H9 (cell line): ENCODE measurements at regions not wholly inside any gene's neighbourhood (a gene's known extent, or its start where the extent isn't known, plus 50 kb on each side); places are given as distances from the start of the nearest gene placed in this dataset.

Source experiments
- DNase-seq: peaks from one replicate; pipeline ENCODE4 v3.0.0-alpha.2; 2017
- H2AFZ ChIP-seq: one replicate; pipeline ENCODE4 v1.6.1; 2013; ENCODE audit warnings: mild to moderate bottlenecking, low read length, control low read depth, moderate library complexity
- H2AK5ac ChIP-seq: 2 replicates; pipeline ENCODE4 v1.6.1; 2013; ENCODE audit warnings: low read length, control low read depth, mixed read lengths; ENCODE audit not compliant: insufficient read length
- H2BK120ac ChIP-seq: one replicate; pipeline ENCODE4 v1.6.1; 2013; ENCODE audit warnings: low read depth, mild to moderate bottlenecking, low read length, control low read depth, inconsistent platforms; ENCODE audit not compliant: poor library complexity, severe bottlenecking
- H2BK12ac ChIP-seq: 2 replicates; pipeline ENCODE4 v1.6.1; 2013; ENCODE audit warnings: low read length, control low read depth, mixed read lengths, low read depth; ENCODE audit not compliant: insufficient read length
- H2BK15ac ChIP-seq: 2 replicates; pipeline ENCODE4 v1.6.1; 2013; ENCODE audit warnings: low read depth, low read length, control low read depth
- H2BK20ac ChIP-seq: one replicate; pipeline ENCODE4 v1.6.1; 2013; ENCODE audit warnings: low read depth, mild to moderate bottlenecking, low read length, control low read depth, inconsistent platforms; ENCODE audit not compliant: poor library complexity, severe bottlenecking
- H2BK5ac ChIP-seq: 2 replicates; pipeline ENCODE4 v1.6.1; 2013; ENCODE audit warnings: low read length, control low read depth, mixed read lengths; ENCODE audit not compliant: insufficient read length
- H3K14ac ChIP-seq: 2 replicates; pipeline ENCODE4 v1.6.1; 2013; ENCODE audit warnings: low read length, control low read depth; ENCODE audit not compliant: insufficient read depth
- H3K18ac ChIP-seq: 2 replicates; pipeline ENCODE4 v1.6.1; 2013; ENCODE audit warnings: low read depth, mild to moderate bottlenecking, mixed read lengths, low read length, control low read depth; ENCODE audit not compliant: insufficient read length
- H3K23ac ChIP-seq: 2 replicates; pipeline ENCODE4 v1.6.1; 2013; ENCODE audit warnings: low read length, control low read depth, mixed read lengths, low read depth; ENCODE audit not compliant: insufficient read length
- H3K23me2 ChIP-seq: 2 replicates; pipeline ENCODE4 v1.6.1; 2013; ENCODE audit warnings: low read depth, mild to moderate bottlenecking, mixed read lengths, low read length, control low read depth; ENCODE audit not compliant: insufficient read length, poor library complexity, severe bottlenecking
- H3K27ac ChIP-seq: 2 replicates; pipeline ENCODE4 v1.5.1; 2013; ENCODE audit warnings: low read length, control low read depth, mixed read lengths, low read depth; ENCODE audit not compliant: insufficient read length
- H3K27me3 ChIP-seq: 2 replicates; pipeline ENCODE4 v1.6.1; 2013; ENCODE audit warnings: low read length, control low read depth, inconsistent platforms; ENCODE audit not compliant: insufficient read depth
- H3K4ac ChIP-seq: 2 replicates; pipeline ENCODE4 v1.6.1; 2013; ENCODE audit warnings: low read depth, mild to moderate bottlenecking, control low read depth, inconsistent platforms, low read length, moderate library complexity
- H3K4me1 ChIP-seq: 2 replicates; pipeline ENCODE4 v1.6.1; 2013; ENCODE audit warnings: low read length, control low read depth, inconsistent platforms; ENCODE audit not compliant: insufficient read depth
- H3K4me2 ChIP-seq: 2 replicates; pipeline ENCODE4 v1.6.1; 2013; ENCODE audit warnings: low read length, control low read depth, mixed read lengths; ENCODE audit not compliant: insufficient read length, insufficient read depth
- H3K56ac ChIP-seq: 2 replicates; pipeline ENCODE4 v1.6.1; 2013; ENCODE audit warnings: low read depth, mild to moderate bottlenecking, mixed read lengths, low read length, control low read depth; ENCODE audit not compliant: insufficient read length
- H3K79me1 ChIP-seq: 2 replicates; pipeline ENCODE4 v1.6.1; 2013; ENCODE audit warnings: low read depth, mild to moderate bottlenecking, moderate library complexity, low read length, control low read depth, inconsistent platforms; ENCODE audit not compliant: insufficient read depth, poor library complexity, severe bottlenecking
- H3K79me2 ChIP-seq: 2 replicates; pipeline ENCODE4 v1.6.1; 2013; ENCODE audit warnings: low read length, control low read depth, inconsistent platforms; ENCODE audit not compliant: insufficient read depth
- H3K9ac ChIP-seq: 2 replicates; pipeline ENCODE4 v1.6.1; 2013; ENCODE audit warnings: low read length, control low read depth, mixed read lengths; ENCODE audit not compliant: insufficient read length; ENCODE audit errors: extremely low read depth
- H3K9me3 ChIP-seq: one replicate; pipeline ENCODE4 v1.6.1; 2013; ENCODE audit warnings: low read depth, low read length, inconsistent platforms; ENCODE audit not compliant: control insufficient read depth
- H3T11ph ChIP-seq: one replicate; pipeline ENCODE4 v1.6.1; 2013; ENCODE audit warnings: mild to moderate bottlenecking, low read length, control low read depth, inconsistent platforms
- H4K20me1 ChIP-seq: one replicate; pipeline ENCODE4 v1.6.1; 2013; ENCODE audit not compliant: control insufficient read depth, insufficient read length, insufficient read depth
- H4K5ac ChIP-seq: 2 replicates; pipeline ENCODE4 v1.6.1; 2013; ENCODE audit warnings: low read depth, mild to moderate bottlenecking, mixed read lengths, low read length, control low read depth; ENCODE audit not compliant: insufficient read length
- H4K8ac ChIP-seq: replicated peaks from 2 replicates; pipeline ENCODE4 v1.6.1; 2013; ENCODE audit warnings: low read length, control low read depth, mixed read lengths, low read depth; ENCODE audit not compliant: insufficient read length
- H4K91ac ChIP-seq: 2 replicates; pipeline ENCODE4 v1.6.1; 2013; ENCODE audit warnings: low read depth, mild to moderate bottlenecking, moderate library complexity, mixed read lengths, low read length, control low read depth; ENCODE audit not compliant: insufficient read length
- H3K27ac Mint-ChIP-seq, 3 experiments: 2 replicates in 2 of 3; 3 replicates in 1 of 3; pipeline ENCODE4 v1.8.0; 2020 to 2021; ENCODE audit warnings: mixed read lengths in 3 of 3, mild to moderate bottlenecking in 1 of 3, moderate library complexity in 1 of 3
- H3K27me3 Mint-ChIP-seq: 2 replicates; pipeline ENCODE4 v1.8.0; 2021; ENCODE audit warnings: low read depth, mild to moderate bottlenecking, moderate library complexity, mixed read lengths
- H3K36me3 Mint-ChIP-seq, 3 experiments: 2 replicates in 2 of 3; 3 replicates in 1 of 3; pipeline ENCODE4 v1.8.0; 2020 to 2021; ENCODE audit warnings: low read depth in 3 of 3, mixed read lengths in 3 of 3; ENCODE audit not compliant: insufficient read depth in 1 of 3
- H3K4me1 Mint-ChIP-seq, 2 experiments: 2 replicates each; pipeline ENCODE4 v1.8.0; 2020; ENCODE audit warnings: mixed read lengths in 2 of 2
- H3K4me3 Mint-ChIP-seq, 2 experiments: 2 replicates in 1 of 2; 3 replicates in 1 of 2; pipeline ENCODE4 v1.8.0; 2020 to 2021; ENCODE audit warnings: mild to moderate bottlenecking in 2 of 2, mixed read lengths in 2 of 2, moderate library complexity in 1 of 2
- H3K9me3 Mint-ChIP-seq, 2 experiments: 2 replicates in 1 of 2; 3 replicates in 1 of 2; pipeline ENCODE4 v1.8.0; 2020; ENCODE audit warnings: mild to moderate bottlenecking in 2 of 2, mixed read lengths in 2 of 2, moderate library complexity in 1 of 2
- CTCF ChIP-seq: fragments of 200-600 bp; sonication (generic); conservative IDR thresholded peaks from 3 replicates; pipeline ENCODE4 v1.8.0; 2021; ENCODE audit warnings: antibody characterized with exemption, mild to moderate bottlenecking
- WGBS: extraction: QIAGEN DNeasy Blood & Tissue Kit; methylation state at CpG from one replicate; pipeline ENCODE4 v1.1.7; 2013; ENCODE audit warnings: missing lambda C conversion rate, low lambda C conversion rate, mixed read lengths; ENCODE audit not compliant: insufficient read length; ENCODE audit errors: extremely low coverage; 5-methylcytosine and 5-hydroxymethylcytosine counted together

GRCh38 chr11:13104619-13105236 lies 95.6 kb downstream of the RASSF10 start:
- H2BK120ac ChIP-seq = no peak overlapping the region
- H3K18ac ChIP-seq = no peak overlapping the region
- Mint-ChIP-seq H3K4me1 (peaks cover 46 to 52% of the 10 kb centered on the region in 2 experiments), H3K27ac (no peak overlapping the region), H3K27me3 (no peaks in the 10 kb centered on the region), H3K4me3 (no peak overlapping the region), H3K9me3 (no peaks in the 10 kb centered on the region; a peak in 1 of 5 replicates), H3K36me3 (no peaks in the 10 kb centered on the region; a peak in 1 of 7 replicates)
- H3K79me1 ChIP-seq = no peaks in the 10 kb centered on the region
- H4K91ac ChIP-seq = no peak overlapping the region
- H4K5ac ChIP-seq = no peak overlapping the region
- DNase-seq = no peak
- H3K56ac ChIP-seq = no peak overlapping the region
- no peaks in the 10 kb centered on the region for H3K9me3 ChIP-seq
- H3K4me1 ChIP-seq = peaks cover 2% of the 10 kb centered on the region; the same call in 1 of the 2 replicates
- no peak overlapping the region for H2AFZ ChIP-seq
- H3K9ac ChIP-seq = no peak overlapping the region
- H3K27ac ChIP-seq = no peak overlapping the region
- no peak for TF ChIP-seq CTCF
- no peaks in the 10 kb centered on the region for H3K27me3 ChIP-seq
- no peak overlapping the region for H3K4me2 ChIP-seq
- no peak overlapping the region for H2BK15ac ChIP-seq
- H3T11ph ChIP-seq = no peak overlapping the region
- H2BK20ac ChIP-seq = no peak overlapping the region
- H2AK5ac ChIP-seq = no peak overlapping the region
- H3K14ac ChIP-seq = no peak overlapping the region
- WGBS = no CpG with 5 or more reads among the region's 5 CpGs
- H3K23ac ChIP-seq = no peak overlapping the region
- no peaks in the 10 kb centered on the region for H3K23me2 ChIP-seq
- H2BK5ac ChIP-seq = no peak overlapping the region
- H4K8ac ChIP-seq = no peak overlapping the region
- H2BK12ac ChIP-seq = no peak overlapping the region
- no peaks in the 10 kb centered on the region for H4K20me1 ChIP-seq
- H3K4ac ChIP-seq = no peak overlapping the region
- H3K79me2 ChIP-seq = no peaks in the 10 kb centered on the region
